Fibroblast of skin of scalp (primary cell): ENCODE measurements at regions not wholly inside any gene's neighbourhood (a gene's known extent, or its start where the extent isn't known, plus 50 kb on each side); places are given as distances from the start of the nearest gene placed in this dataset.
"Not testable (repeated sequence)": the region's sequence is repeated elsewhere in the genome, so short reads cannot be mapped to it uniquely, and the experiment has no call there.

Experiments
- DNase-seq: peaks from one replicate; pipeline ENCODE4 v3.0.0-alpha.2; 2013

DNA sequence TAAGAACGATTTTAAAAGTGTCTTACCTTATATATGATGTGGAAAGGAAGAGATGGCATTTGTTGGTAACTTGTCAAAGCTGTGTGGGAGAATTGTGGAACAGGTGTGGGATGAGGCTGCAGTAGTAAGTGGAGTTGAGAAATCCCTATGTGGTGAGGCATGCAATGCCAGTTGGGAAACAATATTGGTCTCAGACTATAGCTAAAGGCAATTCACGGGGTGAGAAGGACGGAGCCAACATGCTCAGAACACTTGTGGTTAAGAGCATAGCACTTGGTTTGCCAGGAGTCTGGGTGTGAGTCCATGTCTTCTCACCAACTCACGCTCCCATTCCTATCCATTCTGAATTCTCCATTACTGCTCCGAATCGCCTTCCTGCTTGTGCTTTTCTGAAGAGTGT is 615.6 kb upstream of the ADAMTS9 start:
- no peak for DNase-seq

GRCh38 chr3:65291448-65292125 is 603.8 kb upstream of the ADAMTS9 start:
- no peak for DNase-seq

GRCh38 chr3:65288776-65289175 is 601.0 kb upstream of the ADAMTS9 start:
- DNase-seq = no peak

DNA sequence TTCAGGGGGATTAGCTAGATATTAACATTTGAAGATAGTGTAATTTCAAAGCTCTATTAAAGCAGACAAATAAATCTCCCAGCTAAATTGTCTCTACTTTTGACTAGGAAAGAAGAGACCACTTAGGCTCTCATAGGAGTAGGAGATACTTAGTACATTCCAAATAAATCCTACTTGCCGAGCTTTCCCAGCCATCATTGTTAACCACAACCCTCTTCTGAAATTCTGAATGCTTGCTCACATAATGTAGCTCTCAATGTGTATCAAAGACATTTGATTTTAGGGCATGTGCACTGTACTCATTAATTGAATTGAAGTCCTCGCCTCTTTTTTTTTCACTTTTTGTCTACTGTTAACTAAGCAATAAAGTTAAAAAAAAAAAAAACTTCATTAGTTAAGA is 598.2 kb upstream of the ADAMTS9 start:
- DNase-seq = no peak

DNA sequence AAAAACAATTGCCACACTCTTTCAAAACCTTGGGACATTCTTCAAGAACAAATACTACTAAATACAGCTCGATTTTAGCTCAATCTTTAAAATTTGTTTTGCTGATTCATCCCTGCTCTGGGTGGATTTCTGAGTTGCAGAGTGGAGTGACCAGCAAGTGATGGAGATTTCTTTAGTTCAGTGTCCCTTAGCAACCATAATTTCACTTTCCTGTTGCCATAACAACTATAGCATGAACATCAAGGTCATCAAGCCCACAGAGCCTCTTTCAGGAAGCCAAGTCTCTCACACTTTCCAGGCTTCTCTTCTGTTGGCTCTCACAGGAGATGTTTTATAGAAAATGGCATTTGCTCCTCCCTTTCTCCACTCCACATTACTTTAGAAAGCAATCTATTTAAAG is 597.2 kb upstream of the ADAMTS9 start:
- DNase-seq = no peak

GRCh38 chr3:65284546-65284945 is 596.7 kb upstream of the ADAMTS9 start:
- no peak for DNase-seq

- no peak for DNase-seq
These were observed 591.5 kb upstream of the ADAMTS9 start for GRCh38 chr3:65279225-65279782.

- DNase-seq = no peak
These were observed 590.0 kb upstream of the ADAMTS9 start for GRCh38 chr3:65277798-65278197.

- no peak for DNase-seq
These were observed 588.8 kb upstream of the ADAMTS9 start for GRCh38 chr3:65276551-65276950.

DNA sequence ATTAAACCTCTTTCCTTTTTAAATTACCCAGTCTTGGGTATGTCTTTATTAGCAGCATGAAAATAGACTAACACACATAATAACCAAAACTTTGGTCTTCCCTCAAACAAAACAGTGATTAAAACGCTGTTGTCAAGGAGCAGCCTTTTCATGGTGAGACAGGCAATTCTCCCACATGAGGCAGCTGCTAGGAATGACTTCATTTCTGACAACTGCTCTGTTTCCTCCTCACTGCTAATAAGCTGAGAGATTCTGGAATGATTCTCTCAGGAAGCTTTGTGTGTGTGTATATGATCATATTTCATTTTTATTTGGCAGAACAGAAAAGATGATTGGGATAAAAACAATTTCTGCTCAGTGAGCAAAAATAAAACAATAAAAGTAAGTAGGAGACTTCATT is 580.6 kb upstream of the ADAMTS9 start:
- DNase-seq = peak; percentile 19

GRCh38 chr3:65265942-65266590 is 578.3 kb upstream of the ADAMTS9 start:
- DNase-seq = peak; percentile 29

GRCh38 chr3:65265511-65265910 is 577.7 kb upstream of the ADAMTS9 start:
- no peak for DNase-seq

GRCh38 chr3:65262548-65262947 is 574.7 kb upstream of the ADAMTS9 start:
- DNase-seq = no peak

GRCh38 chr3:65259946-65260345 is 572.1 kb upstream of the ADAMTS9 start:
- no peak for DNase-seq

DNA sequence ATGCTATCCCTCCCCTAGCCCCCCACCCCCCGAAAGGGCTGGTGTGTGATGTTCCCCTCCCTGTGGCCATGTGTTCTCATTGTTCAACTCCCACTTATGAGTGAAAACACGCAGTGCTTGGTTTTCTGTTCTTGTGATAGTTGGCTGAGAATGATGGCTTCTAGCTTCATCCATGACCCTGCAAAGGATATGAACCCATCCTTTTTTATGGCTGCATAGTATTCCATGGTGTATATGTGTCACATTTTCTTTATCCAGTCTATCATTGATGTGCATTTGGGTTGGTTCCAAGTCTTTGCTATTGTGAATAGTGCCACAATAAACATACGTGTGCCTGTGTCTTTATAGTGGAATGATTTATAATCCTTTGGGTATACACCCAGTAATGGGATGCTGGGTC is 565.1 kb upstream of the ADAMTS9 start:
- DNase-seq = not testable (repeated sequence)

GRCh38 chr3:65252266-65252665 is 564.5 kb upstream of the ADAMTS9 start:
- DNase-seq = no peak

DNA sequence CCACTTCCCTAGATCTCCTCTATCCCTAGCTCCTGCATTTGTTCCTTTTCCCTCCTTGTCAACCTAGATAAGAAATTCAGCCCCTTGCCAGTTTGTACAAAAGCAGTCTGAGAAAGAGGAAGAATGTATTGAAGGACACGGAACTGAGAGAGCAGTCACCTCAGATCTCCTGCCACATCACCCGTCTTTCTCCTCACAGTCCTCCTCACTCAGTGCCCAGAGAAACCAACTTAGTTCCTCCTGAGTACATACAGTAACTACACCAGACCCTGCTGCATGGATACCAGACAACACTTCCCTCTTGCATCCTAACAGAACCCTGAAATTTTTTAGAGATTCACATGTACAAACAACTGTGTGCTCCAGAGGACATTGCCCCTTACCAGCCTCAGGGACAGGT is 563.6 kb upstream of the ADAMTS9 start:
- DNase-seq = no peak

GRCh38 chr3:65246561-65246960 is 558.8 kb upstream of the ADAMTS9 start:
- no peak for DNase-seq

DNA sequence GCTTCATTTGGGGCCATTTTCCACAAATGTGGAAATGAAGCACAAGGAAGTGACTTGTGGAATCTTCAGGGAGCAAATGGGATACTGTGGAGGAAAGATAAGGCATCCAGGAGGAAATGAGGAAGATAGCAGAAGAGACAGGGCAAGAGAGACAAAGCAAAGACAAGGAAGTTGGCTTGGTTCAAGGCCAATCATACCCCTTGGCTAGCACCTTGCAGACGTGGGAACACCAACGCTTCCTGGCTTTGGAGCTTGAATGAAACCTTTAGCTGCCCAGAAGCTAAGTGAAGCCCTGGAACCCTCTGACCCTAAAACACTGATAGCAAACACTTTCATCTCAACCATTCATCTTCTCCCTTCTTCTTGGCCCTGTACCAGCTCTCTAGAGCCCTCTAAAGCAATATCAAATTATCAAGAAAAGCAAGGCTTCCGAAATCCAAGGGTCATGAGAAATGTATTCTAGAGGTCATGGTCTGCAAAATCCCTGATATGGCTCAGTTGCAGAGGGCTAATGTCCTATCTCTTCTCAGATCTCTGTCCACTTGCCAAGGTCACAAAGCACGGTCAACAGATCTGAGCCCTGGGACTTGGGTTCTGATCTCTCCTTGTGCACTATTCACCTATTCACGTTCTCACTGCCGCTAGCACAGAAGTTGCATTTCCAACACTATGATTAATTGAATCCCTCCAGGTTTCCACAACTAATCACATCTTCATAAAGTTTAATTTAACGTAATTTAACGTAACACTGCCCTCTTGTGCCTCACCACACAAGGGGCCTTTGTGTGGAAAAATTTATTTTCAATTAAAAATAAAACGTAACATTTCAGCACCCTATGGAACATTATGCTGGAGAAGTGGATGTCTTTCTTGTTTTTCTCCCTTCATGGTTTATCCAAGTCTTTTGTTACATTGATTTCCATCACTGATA is 557.6 kb upstream of the ADAMTS9 start:
- peak; percentile 23 for DNase-seq

DNA sequence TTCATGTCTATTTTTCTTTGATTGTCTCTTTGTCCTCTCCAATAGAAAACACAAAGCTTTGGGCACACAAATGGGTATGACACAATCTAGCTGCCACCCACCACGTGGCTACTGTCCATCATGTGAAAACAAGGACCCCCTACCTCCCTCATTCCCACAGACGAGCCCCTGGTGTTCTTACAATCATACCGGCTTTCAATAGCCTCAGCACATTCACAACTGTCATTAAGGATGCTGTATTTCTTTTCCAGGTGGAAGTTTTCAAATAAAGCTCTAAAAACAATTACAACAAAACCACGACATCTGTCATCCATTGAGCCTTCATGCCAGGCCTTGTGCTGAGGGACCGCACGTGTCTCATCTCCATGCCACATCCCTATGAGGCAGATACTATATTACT is 552.6 kb upstream of the ADAMTS9 start:
- no peak for DNase-seq

GRCh38 chr3:65238652-65239051 is 550.9 kb upstream of the ADAMTS9 start:
- DNase-seq = no peak

- DNase-seq = no peak
These were observed 546.7 kb upstream of the ADAMTS9 start for GRCh38 chr3:65234499-65234898.

GRCh38 chr3:65233561-65233960 is 545.8 kb upstream of the ADAMTS9 start:
- no peak for DNase-seq
